ENCODE measurements at regions not wholly inside any gene's neighbourhood (a gene's known extent, or its start where the extent isn't known, plus 50 kb on each side); places are given as distances from the start of the nearest gene placed in this dataset.

GRCh38 chr1:98315309-98315708 lies 346.2 kb upstream of the SNX7 start:
- intact Hi-C loops (cut with micrococcal nuclease; ENCODE audit: unreplicated experiment) (no loop called here), in situ Hi-C loops (cut with MboI) (no loop called here)
- Histone ChIP-seq H3K4me3 (no peak overlapping the region), H4K20me1 (ENCODE audit: control insufficient read depth, insufficient read depth) (no peaks in the 10 kb centered on the region), H3K27ac (ENCODE audit: control insufficient read depth, insufficient read depth) (no peak overlapping the region), H3K36me3 (ENCODE audit: control insufficient read depth in 2 of 2, insufficient read depth in 2 of 2, low read length in 1 of 2) (no peaks in the 10 kb centered on the region), H3K4me2 (ENCODE audit: control insufficient read depth, insufficient read depth) (no peak overlapping the region), H3K9me3 (replicated peaks; ENCODE audit: control insufficient read depth, insufficient read depth, low read length) (no peaks in the 10 kb centered on the region), H3K9ac (ENCODE audit: control insufficient read depth, insufficient read depth, low read length) (no peak overlapping the region), H3K27me3 (replicated peaks in 1 of 2; ENCODE audit: control insufficient read depth in 2 of 2, insufficient read depth in 2 of 2, low read length in 1 of 2) (no peaks in the 10 kb centered on the region), H3K79me2 (ENCODE audit: control insufficient read depth, insufficient read depth, low read length) (no peaks in the 10 kb centered on the region), H3K4me1 (ENCODE audit: control insufficient read depth, insufficient read depth, low read length) (no peaks in the 10 kb centered on the region), H2AFZ (ENCODE audit: control insufficient read depth, low read depth, low read length) (no peak overlapping the region)
- ChIA-PET POLR2A (no interaction called here), SMC1A (ENCODE audit: uncharacterized antibody, unreplicated experiment) (no interaction called here), RAD21 (ENCODE audit: unreplicated experiment) (no interaction called here), CTCF (interaction anchor here (0.6 kb wide), 1 partner anchor 217 kb away, joined by 6 read pairs; no protein-coding TSS in a partner anchor)
- 0% methylated on average over 1 of the region's 1 CpG for WGBS (ENCODE audit: insufficient coverage, insufficient replicate concordance, low lambda C conversion rate, missing lambda C conversion rate)
- no peak for FAIRE-seq
- no TSS peak for BruUV-seq (replicated peaks)
- no peak for DNase-seq (ENCODE audit: low read depth, low spot score)
- no peak for ATAC-seq
- TF ChIP-seq ZNF592 (IDR thresholded peaks at IDR 0.05) (no peak), BMI1 (IDR thresholded peaks at IDR 0.05; ENCODE audit: borderline replicate concordance) (no peak), EP300 (IDR thresholded peaks at IDR 0.05; ENCODE audit: borderline replicate concordance in 1 of 2, control insufficient read depth in 1 of 2, low read depth in 2 of 2, low read length in 2 of 2) (no peak), NR2C1 (IDR thresholded peaks at IDR 0.05) (no peak), CHD1 (IDR thresholded peaks at IDR 0.05; ENCODE audit: low read depth, low read length) (no peak), PML (IDR thresholded peaks at IDR 0.05; ENCODE audit: low read length) (no peak), PRDM15 (CRISPR knock-in tag; IDR thresholded peaks at IDR 0.05) (no peak), YBX1 (IDR thresholded peaks at IDR 0.05) (no peak), E2F8 (IDR thresholded peaks at IDR 0.05; ENCODE audit: low read depth, partially characterized antibody) (no peak), KAT2A (conservative IDR thresholded peaks at IDR 0.05; ENCODE audit: control insufficient read depth, low read depth, low read length) (no peak), KDM1A (IDR thresholded peaks at IDR 0.05; ENCODE audit: borderline replicate concordance) (no peak)

Measured in GM12878 (cell line).